H1 (cell line): ENCODE measurements at regions not wholly inside any gene's neighbourhood (a gene's known extent, or its start where the extent isn't known, plus 50 kb on each side); places are given as distances from the start of the nearest gene placed in this dataset.

Experiments
- EZH2 ChIP-seq: fragments of 200-600 bp; sonication (generic); IDR thresholded peaks from 2 replicates; pipeline ENCODE4 v1.7.1; 2012; ENCODE audit warnings: low read depth, mild to moderate bottlenecking, moderate library complexity, low read length, inconsistent platforms; ENCODE audit not compliant: severe bottlenecking
- RXRA ChIP-seq: IDR thresholded peaks from 2 replicates; pipeline ENCODE4 v1.6.1; 2011; ENCODE audit warnings: low read depth, mild to moderate bottlenecking, low read length, moderate library complexity; ENCODE audit not compliant: insufficient read depth
- SP2 ChIP-seq: IDR thresholded peaks from 2 replicates; pipeline ENCODE4 v1.6.1; 2012; ENCODE audit warnings: mild to moderate bottlenecking, low read length, inconsistent platforms
- SRF ChIP-seq: IDR thresholded peaks from 2 replicates; pipeline ENCODE4 v1.6.1; 2011; ENCODE audit warnings: mild to moderate bottlenecking, low read depth, low read length, moderate library complexity
- TF ChIP-seq, protein P1 (sequence below), 3 experiments: IDR thresholded peaks; 1 replicate in 2 of 3; 2 replicates in 1 of 3; pipeline versions ENCODE4 v1.5.1 to v1.6.1; 2011; ENCODE audit warnings: low read length in 3 of 3, mild to moderate bottlenecking in 3 of 3, inconsistent platforms in 2 of 3, low read depth in 1 of 3, moderate library complexity in 1 of 3; ENCODE audit not compliant: insufficient read depth in 1 of 3; ENCODE audit errors: control extremely low read depth in 1 of 3
- TF ChIP-seq, protein P2 (sequence below): IDR thresholded peaks from 2 replicates; pipeline ENCODE4 v1.6.1; 2012; ENCODE audit warnings: low read length, inconsistent platforms

DNA sequence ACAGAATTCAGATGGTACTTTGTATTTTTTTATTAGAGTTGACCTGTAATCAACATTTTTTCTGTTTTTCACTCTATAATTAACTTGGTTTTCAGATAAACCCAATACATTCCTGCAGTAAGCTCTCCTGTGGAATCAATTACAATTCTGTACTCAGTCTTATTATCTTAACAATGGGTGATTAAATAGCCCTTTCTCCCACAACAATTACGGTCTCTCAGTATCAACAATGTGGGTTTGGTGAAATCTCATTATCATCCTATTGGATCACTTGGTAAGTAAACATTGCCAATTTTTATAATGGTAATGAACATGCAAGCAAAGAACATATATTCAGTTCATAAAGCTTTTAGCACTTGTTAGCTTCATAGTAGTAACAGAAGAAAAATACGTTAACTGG lies 438.9 kb upstream of the EPHA7 start:
- no peak for TF ChIP-seq RXRA
- TF ChIP-seq, protein P1, sequence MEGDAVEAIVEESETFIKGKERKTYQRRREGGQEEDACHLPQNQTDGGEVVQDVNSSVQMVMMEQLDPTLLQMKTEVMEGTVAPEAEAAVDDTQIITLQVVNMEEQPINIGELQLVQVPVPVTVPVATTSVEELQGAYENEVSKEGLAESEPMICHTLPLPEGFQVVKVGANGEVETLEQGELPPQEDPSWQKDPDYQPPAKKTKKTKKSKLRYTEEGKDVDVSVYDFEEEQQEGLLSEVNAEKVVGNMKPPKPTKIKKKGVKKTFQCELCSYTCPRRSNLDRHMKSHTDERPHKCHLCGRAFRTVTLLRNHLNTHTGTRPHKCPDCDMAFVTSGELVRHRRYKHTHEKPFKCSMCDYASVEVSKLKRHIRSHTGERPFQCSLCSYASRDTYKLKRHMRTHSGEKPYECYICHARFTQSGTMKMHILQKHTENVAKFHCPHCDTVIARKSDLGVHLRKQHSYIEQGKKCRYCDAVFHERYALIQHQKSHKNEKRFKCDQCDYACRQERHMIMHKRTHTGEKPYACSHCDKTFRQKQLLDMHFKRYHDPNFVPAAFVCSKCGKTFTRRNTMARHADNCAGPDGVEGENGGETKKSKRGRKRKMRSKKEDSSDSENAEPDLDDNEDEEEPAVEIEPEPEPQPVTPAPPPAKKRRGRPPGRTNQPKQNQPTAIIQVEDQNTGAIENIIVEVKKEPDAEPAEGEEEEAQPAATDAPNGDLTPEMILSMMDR (IDR thresholded peaks at IDR 0.05; ENCODE audit: control extremely low read depth in 1 of 3, insufficient read depth in 1 of 3, low read depth in 1 of 3, low read length in 3 of 3), result no peak
- no peak for TF ChIP-seq EZH2
- TF ChIP-seq SP2, result no peak
- no peak for TF ChIP-seq SRF
- TF ChIP-seq, protein P2, sequence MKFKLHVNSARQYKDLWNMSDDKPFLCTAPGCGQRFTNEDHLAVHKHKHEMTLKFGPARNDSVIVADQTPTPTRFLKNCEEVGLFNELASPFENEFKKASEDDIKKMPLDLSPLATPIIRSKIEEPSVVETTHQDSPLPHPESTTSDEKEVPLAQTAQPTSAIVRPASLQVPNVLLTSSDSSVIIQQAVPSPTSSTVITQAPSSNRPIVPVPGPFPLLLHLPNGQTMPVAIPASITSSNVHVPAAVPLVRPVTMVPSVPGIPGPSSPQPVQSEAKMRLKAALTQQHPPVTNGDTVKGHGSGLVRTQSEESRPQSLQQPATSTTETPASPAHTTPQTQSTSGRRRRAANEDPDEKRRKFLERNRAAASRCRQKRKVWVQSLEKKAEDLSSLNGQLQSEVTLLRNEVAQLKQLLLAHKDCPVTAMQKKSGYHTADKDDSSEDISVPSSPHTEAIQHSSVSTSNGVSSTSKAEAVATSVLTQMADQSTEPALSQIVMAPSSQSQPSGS, result no peak
